Endometrium (tissue), 2 donors: ENCODE measurements at regions not wholly inside any gene's neighbourhood (a gene's known extent, or its start where the extent isn't known, plus 50 kb on each side); places are given as distances from the start of the nearest gene placed in this dataset.
"Not testable (repeated sequence)": the region's sequence is repeated elsewhere in the genome, so short reads cannot be mapped to it uniquely, and the experiment has no call there.

Source experiments
- FAIRE-seq: peaks from 2 replicates; lab custom pipeline; 2012; peaks lifted over from hg19 to GRCh38; lab: Jason Lieb, UNC
- donor health status: control.
- donor health status: control.

GRCh38 chr12:85425926-85426325 is 145.9 kb downstream of the ALX1 start:
- no peak for FAIRE-seq

- FAIRE-seq, result not testable (repeated sequence)
Observed at GRCh38 chr12:85433148-85433547, 153.1 kb downstream of the ALX1 start.

- FAIRE-seq, result no peak
Observed at GRCh38 chr12:85440271-85440670, 160.3 kb downstream of the ALX1 start.

- no peak for FAIRE-seq
Observed at GRCh38 chr12:85441025-85441424, 161.0 kb downstream of the ALX1 start.

- no peak for FAIRE-seq
Observed at GRCh38 chr12:85441741-85442140, 161.7 kb downstream of the ALX1 start.

- no peak for FAIRE-seq
Observed at GRCh38 chr12:85445060-85445938, 165.3 kb downstream of the ALX1 start.

- FAIRE-seq, result no peak
Observed at GRCh38 chr12:85448031-85448430, 168.0 kb downstream of the ALX1 start.

GRCh38 chr12:85448548-85449139 is 168.6 kb downstream of the ALX1 start:
- FAIRE-seq, result peak; percentile 91

- FAIRE-seq, result no peak
Observed at GRCh38 chr12:85457016-85457415, 177.0 kb downstream of the ALX1 start.

- no peak for FAIRE-seq
Observed at GRCh38 chr12:85461127-85461526, 181.1 kb downstream of the ALX1 start.

- no peak for FAIRE-seq
Observed at GRCh38 chr12:85462888-85463287, 182.9 kb downstream of the ALX1 start.

GRCh38 chr12:85466890-85467289 is 186.9 kb downstream of the ALX1 start:
- no peak for FAIRE-seq

GRCh38 chr12:85468356-85469157 is 188.5 kb downstream of the ALX1 start:
- peak; percentile 71 for FAIRE-seq

- FAIRE-seq, result not testable (repeated sequence)
Observed at GRCh38 chr12:85469158-85470086, 189.4 kb downstream of the ALX1 start.

GRCh38 chr12:85475277-85475676 is 195.3 kb downstream of the ALX1 start:
- not testable (repeated sequence) for FAIRE-seq

- no peak for FAIRE-seq
Observed at GRCh38 chr12:85476756-85477155, 196.7 kb downstream of the ALX1 start.

- no peak for FAIRE-seq
Observed at GRCh38 chr12:85484387-85484786, 204.4 kb downstream of the ALX1 start.

- no peak for FAIRE-seq
Observed at GRCh38 chr12:85489194-85489593, 209.2 kb downstream of the ALX1 start.

- FAIRE-seq, result no peak
Observed at GRCh38 chr12:85504164-85504563, 224.1 kb downstream of the ALX1 start.

- no peak for FAIRE-seq
Observed at GRCh38 chr12:85504624-85505023, 224.6 kb downstream of the ALX1 start.

GRCh38 chr12:85507456-85507855 is 227.4 kb downstream of the ALX1 start:
- FAIRE-seq, result peak; percentile 23
